Panc1 (cell line): ENCODE measurements at regions not wholly inside any gene's neighbourhood (a gene's known extent, or its start where the extent isn't known, plus 50 kb on each side); places are given as distances from the start of the nearest gene placed in this dataset.

Experiments
- ATAC-seq: fragments of 200-7000 bp; cut with Tn5 transposase; 2 replicates; pipeline ENCODE4 v1.9.1; 2020; ENCODE audit warnings: mild to moderate bottlenecking, moderate library complexity
- BruUV-seq: library from RNA; stranded (reverse); fragments of 400-500 nt; replicated peaks from 2 replicates; lab custom pipeline; 2021; lab: Mats Ljungman, UMichigan
- CTCF ChIA-PET: fragments of 300-600 bp; sonication (Branson Sonifier 250); formaldehyde crosslinking; loops from one replicate; lab custom pipeline; 2022; ENCODE audit warnings: antibody characterized with exemption; lab: Charles Lee
- POLR2A ChIA-PET: fragments of 300-600 bp; sonication (Branson Sonifier 250); formaldehyde crosslinking; loops from one replicate; lab custom pipeline; 2022; ENCODE audit warnings: antibody characterized with exemption; lab: Charles Lee
- DNase-seq: peaks from one replicate; pipeline ENCODE4 v3.0.0-alpha.2; 2010; ENCODE audit warnings: low read depth, low spot score
- H3K27ac ChIP-seq: 2 replicates; pipeline ENCODE4 v1.5.1; 2011; ENCODE audit warnings: mild to moderate bottlenecking, low read length, inconsistent platforms
- H3K27me3 ChIP-seq: fragments of 200-500 bp; sonication (Bioruptor generic); 2 replicates; pipeline ENCODE4 v1.6.0; 2014; ENCODE audit warnings: low read length, inconsistent platforms; ENCODE audit not compliant: control insufficient read depth, insufficient read depth
- H3K36me3 ChIP-seq: fragments of 200-500 bp; sonication (Bioruptor generic); 2 replicates; pipeline ENCODE4 v1.5.1; 2014; ENCODE audit warnings: inconsistent platforms, mild to moderate bottlenecking, low read length, moderate library complexity; ENCODE audit not compliant: control insufficient read depth, insufficient read depth
- H3K4me1 ChIP-seq: 2 replicates; pipeline ENCODE4 v1.5.1; 2011; ENCODE audit warnings: inconsistent platforms, mild to moderate bottlenecking, low read length, moderate library complexity; ENCODE audit not compliant: control insufficient read depth, insufficient read depth
- H3K4me3 ChIP-seq, 2 experiments: 2 replicates each; pipeline ENCODE4 v1.5.1; 2011 to 2012; ENCODE audit warnings: low read depth in 2 of 2, low read length in 2 of 2, mild to moderate bottlenecking in 2 of 2, inconsistent platforms in 1 of 2, moderate library complexity in 1 of 2
- H3K9me3 ChIP-seq: fragments of 200-500 bp; sonication (Bioruptor generic); 2 replicates; pipeline ENCODE4 v1.5.1; 2014; ENCODE audit warnings: low read depth, mild to moderate bottlenecking, inconsistent platforms, low read length, moderate library complexity; ENCODE audit not compliant: control insufficient read depth, insufficient read depth
- POLR2AphosphoS5 ChIP-seq: IDR thresholded peaks from 2 replicates; pipeline ENCODE4 v1.6.1; 2012; ENCODE audit warnings: mild to moderate bottlenecking, low read depth, low read length, moderate library complexity
- SIN3A ChIP-seq: IDR thresholded peaks from 2 replicates; pipeline ENCODE4 v1.6.1; 2012; ENCODE audit warnings: low read depth, mild to moderate bottlenecking, low read length, moderate library complexity, borderline replicate concordance; ENCODE audit not compliant: insufficient read depth
- TCF7L2 ChIP-seq: IDR thresholded peaks from 2 replicates; pipeline ENCODE4 v1.6.1; 2011; ENCODE audit warnings: mild to moderate bottlenecking, low read depth, low read length, inconsistent platforms
- in situ Hi-C: cut with HindIII; loops from 2 replicates; pipeline ENCODE4 v1.10.0; 2016; ENCODE audit warnings: low sequenced_read_pairs, low pct_unique_long_range_greater_than_20kb
- intact Hi-C: fragments of 100-400 bp; cut with micrococcal nuclease; formaldehyde crosslinking; loops from one replicate; pipeline ENCODE4 v1.10.0; 2022; ENCODE audit not compliant: unreplicated experiment
- TF ChIP-seq, protein P1 (sequence below): fragments of 450-650 bp; IDR thresholded peaks from 2 replicates; pipeline ENCODE4 v1.5.1; 2017; ENCODE audit warnings: mild to moderate bottlenecking
- TF ChIP-seq, protein P2 (sequence below), 2 experiments: IDR thresholded peaks; 2 replicates each; pipeline ENCODE4 v1.6.1; 2011 to 2012; ENCODE audit warnings: low read depth in 2 of 2, control low read depth in 1 of 2, low read length in 1 of 2, mild to moderate bottlenecking in 1 of 2, moderate library complexity in 1 of 2; ENCODE audit not compliant: insufficient read depth in 1 of 2

DNA sequence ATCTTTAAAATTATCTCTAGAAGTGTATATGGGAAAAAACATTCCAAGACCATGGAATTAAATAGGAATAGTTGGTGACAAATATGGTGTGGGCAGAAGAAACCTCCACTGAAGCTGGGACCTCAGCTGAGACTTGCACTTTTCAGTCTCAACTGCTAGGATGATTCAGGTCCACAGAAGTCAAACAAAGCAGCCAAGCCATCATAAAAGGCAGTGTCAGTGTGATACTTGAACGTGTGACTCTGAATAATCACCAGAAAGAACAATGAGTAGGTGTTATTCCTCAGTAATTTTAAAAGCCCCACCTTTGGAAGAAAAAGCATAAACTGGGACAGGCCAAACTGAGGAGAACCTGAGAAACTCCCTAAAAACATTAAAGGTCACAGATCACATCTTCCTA lies 90.7 kb downstream of the ZNF281 start:
- Histone ChIP-seq H3K36me3 (no peaks in the 10 kb centered on the region), H3K27ac (no peak overlapping the region), H3K4me1 (no peaks in the 10 kb centered on the region), H3K9me3 (no peaks in the 10 kb centered on the region), H3K27me3 (no peaks in the 10 kb centered on the region), H3K4me3 (no peak overlapping the region)
- ChIA-PET CTCF (no interaction called here), POLR2A (interaction anchor here (0.5 kb wide), 1 partner anchor 11 kb away, joined by 6 read pairs; no protein-coding TSS in a partner anchor)
- ATAC-seq (no peak), DNase-seq (no peak)
- no TSS peak for BruUV-seq
- intact Hi-C loops (no loop called here), in situ Hi-C loops (no loop called here)
- TF ChIP-seq SIN3A (no peak), POLR2AphosphoS5 (no peak), TCF7L2 (no peak)
- TF ChIP-seq, protein P1, sequence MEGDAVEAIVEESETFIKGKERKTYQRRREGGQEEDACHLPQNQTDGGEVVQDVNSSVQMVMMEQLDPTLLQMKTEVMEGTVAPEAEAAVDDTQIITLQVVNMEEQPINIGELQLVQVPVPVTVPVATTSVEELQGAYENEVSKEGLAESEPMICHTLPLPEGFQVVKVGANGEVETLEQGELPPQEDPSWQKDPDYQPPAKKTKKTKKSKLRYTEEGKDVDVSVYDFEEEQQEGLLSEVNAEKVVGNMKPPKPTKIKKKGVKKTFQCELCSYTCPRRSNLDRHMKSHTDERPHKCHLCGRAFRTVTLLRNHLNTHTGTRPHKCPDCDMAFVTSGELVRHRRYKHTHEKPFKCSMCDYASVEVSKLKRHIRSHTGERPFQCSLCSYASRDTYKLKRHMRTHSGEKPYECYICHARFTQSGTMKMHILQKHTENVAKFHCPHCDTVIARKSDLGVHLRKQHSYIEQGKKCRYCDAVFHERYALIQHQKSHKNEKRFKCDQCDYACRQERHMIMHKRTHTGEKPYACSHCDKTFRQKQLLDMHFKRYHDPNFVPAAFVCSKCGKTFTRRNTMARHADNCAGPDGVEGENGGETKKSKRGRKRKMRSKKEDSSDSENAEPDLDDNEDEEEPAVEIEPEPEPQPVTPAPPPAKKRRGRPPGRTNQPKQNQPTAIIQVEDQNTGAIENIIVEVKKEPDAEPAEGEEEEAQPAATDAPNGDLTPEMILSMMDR: no peak
- TF ChIP-seq, protein P2, sequence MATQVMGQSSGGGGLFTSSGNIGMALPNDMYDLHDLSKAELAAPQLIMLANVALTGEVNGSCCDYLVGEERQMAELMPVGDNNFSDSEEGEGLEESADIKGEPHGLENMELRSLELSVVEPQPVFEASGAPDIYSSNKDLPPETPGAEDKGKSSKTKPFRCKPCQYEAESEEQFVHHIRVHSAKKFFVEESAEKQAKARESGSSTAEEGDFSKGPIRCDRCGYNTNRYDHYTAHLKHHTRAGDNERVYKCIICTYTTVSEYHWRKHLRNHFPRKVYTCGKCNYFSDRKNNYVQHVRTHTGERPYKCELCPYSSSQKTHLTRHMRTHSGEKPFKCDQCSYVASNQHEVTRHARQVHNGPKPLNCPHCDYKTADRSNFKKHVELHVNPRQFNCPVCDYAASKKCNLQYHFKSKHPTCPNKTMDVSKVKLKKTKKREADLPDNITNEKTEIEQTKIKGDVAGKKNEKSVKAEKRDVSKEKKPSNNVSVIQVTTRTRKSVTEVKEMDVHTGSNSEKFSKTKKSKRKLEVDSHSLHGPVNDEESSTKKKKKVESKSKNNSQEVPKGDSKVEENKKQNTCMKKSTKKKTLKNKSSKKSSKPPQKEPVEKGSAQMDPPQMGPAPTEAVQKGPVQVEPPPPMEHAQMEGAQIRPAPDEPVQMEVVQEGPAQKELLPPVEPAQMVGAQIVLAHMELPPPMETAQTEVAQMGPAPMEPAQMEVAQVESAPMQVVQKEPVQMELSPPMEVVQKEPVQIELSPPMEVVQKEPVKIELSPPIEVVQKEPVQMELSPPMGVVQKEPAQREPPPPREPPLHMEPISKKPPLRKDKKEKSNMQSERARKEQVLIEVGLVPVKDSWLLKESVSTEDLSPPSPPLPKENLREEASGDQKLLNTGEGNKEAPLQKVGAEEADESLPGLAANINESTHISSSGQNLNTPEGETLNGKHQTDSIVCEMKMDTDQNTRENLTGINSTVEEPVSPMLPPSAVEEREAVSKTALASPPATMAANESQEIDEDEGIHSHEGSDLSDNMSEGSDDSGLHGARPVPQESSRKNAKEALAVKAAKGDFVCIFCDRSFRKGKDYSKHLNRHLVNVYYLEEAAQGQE (IDR thresholded peaks at IDR 0.05; ENCODE audit: insufficient read depth in 1 of 2, low read depth in 2 of 2, low read length in 1 of 2): no peak

DNA sequence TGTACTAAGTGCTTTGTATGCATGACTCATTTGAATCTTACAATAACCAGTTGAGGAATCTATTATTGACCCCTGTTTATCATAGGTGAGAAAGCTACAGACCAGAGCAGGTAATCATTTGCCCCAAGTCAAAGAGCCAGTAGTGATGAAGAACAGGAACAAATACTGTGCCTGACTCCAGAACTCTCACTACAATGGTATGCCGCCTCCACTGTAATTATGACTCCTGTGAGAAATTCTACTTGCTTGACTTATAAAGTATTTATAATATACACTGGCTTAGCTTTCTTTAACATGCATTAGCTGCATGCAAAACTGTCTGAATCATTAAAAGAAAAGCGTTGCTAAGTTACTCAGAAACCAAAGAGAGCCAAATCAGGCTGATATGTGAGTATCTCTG lies 92.6 kb downstream of the ZNF281 start:
- no peaks in the 10 kb centered on the region for H3K27me3 ChIP-seq
- DNase-seq (no peak), ATAC-seq (no peak)
- no TSS peak for BruUV-seq
- ChIA-PET CTCF (no interaction called here), POLR2A (no interaction called here)
- H3K36me3 ChIP-seq: no peaks in the 10 kb centered on the region
- TF ChIP-seq, protein P1: no peak
- no peak overlapping the region for H3K27ac ChIP-seq
- intact Hi-C loops: no loop called here
- in situ Hi-C loops: no loop called here
- H3K4me1 ChIP-seq: no peaks in the 10 kb centered on the region
- H3K9me3 ChIP-seq: no peaks in the 10 kb centered on the region
- no peak overlapping the region for H3K4me3 ChIP-seq
